ENCODE measurements at regions not wholly inside any gene's neighbourhood (a gene's known extent, or its start where the extent isn't known, plus 50 kb on each side); places are given as distances from the start of the nearest gene placed in this dataset.

GRCh38 chr4:12595489-12595888 is 888.7 kb downstream of the RAB28 start:
- no peak for DNase-seq (ENCODE audit: low read depth in 4 of 4, low spot score in 1 of 4)

DNA sequence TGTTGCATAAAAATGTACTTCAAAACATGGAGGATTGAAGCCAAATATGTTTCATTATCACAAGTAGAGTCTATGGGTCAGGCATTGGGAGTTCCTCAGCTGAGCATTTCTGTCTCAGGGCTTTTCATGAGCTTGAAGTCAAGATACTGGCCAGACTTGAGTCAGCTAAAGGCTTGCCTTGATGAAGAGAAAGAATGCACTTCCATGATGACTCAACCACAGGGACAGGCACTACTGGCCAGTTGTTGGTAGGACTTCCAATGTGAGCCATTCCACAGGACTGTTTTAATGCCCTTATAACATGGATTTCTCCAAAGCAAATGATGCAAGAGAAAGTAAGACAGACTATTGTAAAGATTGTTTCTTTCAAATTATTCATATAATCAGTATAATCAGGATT is 895.6 kb downstream of the RAB28 start:
- no peak for DNase-seq (ENCODE audit: low read depth in 4 of 4, low spot score in 1 of 4)

GRCh38 chr4:12586242-12587006 is 897.7 kb downstream of the RAB28 start:
- DNase-seq (ENCODE audit: low read depth in 4 of 4, low spot score in 1 of 4): no peak

GRCh38 chr4:12584116-12584875 is 899.8 kb downstream of the RAB28 start:
- DNase-seq (ENCODE audit: low read depth in 4 of 4, low spot score in 1 of 4): no peak

DNA sequence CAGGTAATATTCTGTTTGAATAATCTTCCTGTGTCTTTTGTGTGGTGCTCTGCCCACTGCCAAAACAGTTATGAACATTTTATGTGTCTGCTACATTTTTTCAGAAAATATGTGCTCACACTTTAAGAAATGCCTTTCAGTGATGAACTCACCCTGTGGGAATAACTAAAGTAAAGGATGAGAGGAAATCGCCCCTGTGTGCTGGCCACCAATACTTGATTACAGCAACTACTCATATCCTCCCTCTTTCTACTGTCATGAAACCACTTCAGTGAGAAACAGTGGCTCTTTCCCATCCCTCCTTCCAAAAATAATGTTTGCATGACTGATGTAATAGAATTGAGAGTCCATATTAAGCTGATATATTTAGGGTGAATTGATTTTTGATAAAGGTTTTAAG is 900.9 kb downstream of the RAB28 start:
- no peak for DNase-seq (ENCODE audit: low read depth in 4 of 4, low spot score in 1 of 4)

- DNase-seq (ENCODE audit: low read depth in 4 of 4, low spot score in 1 of 4): no peak
Observed at GRCh38 chr4:12580787-12581186, 903.4 kb downstream of the RAB28 start.

DNA sequence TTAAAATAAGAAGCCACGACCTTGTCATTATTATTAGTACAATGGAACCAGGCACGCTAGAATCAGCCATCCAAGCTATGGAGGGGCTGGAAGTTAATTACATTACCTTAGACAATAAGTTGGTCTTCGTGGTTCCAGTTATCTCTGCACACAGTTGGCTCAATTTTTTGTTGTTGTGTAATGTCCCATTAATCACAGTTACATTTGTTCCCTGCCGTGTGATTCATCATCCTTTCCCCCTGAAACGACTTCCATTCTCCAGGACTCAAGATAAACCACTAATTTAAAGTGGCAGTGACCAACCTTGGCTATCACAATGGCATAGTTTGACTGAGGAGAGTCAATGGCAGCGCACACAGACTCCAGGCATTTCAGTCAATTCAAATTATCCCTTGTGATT is 905.0 kb downstream of the RAB28 start:
- no peak for DNase-seq (ENCODE audit: low read depth in 4 of 4, low spot score in 1 of 4)

GRCh38 chr4:12576409-12576808 is 907.7 kb downstream of the RAB28 start:
- no peak for DNase-seq (ENCODE audit: low read depth in 4 of 4, low spot score in 1 of 4)

DNA sequence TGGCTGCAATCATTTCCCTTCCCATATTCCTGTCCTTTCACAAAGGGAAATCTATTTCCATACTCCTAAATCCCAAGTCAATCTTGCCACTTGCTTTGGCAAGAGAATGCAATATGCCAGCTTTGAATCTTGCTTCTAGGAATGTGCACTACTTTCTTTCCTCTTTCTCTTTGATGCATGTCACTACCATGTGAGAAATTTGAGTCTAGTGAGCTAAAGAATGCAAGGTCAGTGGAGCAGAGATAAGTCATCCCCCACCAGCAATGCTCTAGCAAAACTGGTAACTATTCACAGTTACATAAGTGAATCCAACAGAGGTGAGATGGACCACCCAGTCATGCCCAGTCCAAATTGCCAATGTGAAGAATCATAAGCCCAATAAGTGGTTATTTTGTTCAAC is 910.4 kb downstream of the RAB28 start:
- DNase-seq (ENCODE audit: low read depth in 4 of 4, low spot score in 1 of 4): no peak

DNA sequence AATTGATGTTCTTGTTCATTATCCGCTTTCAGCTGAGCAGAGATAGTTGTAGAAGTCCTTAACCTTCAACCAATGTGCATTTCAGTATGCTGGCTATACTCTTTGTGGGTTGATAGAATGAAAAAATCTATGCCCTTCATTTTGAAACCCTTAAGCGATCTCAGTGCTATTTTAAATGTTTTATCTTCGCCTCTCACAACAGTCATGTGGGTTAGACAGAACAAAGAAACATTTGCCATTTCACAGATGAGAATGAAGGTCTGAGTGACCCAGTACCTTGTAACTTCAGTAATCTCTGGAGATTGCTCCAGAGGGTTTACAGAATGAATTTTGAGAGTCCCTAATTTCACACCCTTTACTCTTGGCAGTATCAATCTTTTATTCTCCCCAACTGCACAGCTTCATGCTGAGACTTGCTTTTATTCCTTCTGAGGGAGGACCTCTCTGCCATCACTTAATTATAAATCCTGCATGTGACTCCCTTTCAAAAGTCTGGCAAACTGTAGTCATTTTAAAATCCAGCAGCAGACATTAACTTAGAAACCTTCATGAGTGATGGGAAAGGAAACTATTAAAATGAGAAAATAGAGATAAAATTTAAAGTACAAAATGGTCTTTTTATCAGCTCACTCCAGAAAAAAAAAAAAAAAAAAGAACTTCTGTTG is 921.5 kb downstream of the RAB28 start:
- no peak for DNase-seq (ENCODE audit: low read depth in 4 of 4, low spot score in 1 of 4)

GRCh38 chr4:12562021-12562420 is 922.1 kb downstream of the RAB28 start:
- no peak for DNase-seq (ENCODE audit: low read depth in 4 of 4, low spot score in 1 of 4)

DNA sequence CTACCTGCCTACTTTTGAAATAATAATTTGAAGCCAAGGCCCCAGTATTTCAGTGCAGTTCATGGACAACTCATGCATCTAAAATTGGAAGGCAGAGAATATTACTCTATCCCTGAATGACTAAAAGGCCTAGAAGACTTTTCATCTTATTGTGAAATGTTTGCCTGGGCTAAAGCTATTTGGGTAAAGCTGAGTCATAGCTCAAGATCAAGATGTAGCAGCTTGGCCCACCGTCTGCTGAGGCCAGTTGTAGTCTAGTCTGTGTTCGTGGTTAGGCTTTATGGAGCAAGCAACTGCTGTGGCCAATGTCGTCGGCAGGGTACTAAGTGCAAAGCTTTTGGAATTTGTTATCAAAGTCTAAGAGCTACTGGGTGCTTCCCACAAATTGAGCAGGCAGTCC is 929.1 kb downstream of the RAB28 start:
- no peak for DNase-seq (ENCODE audit: low read depth in 4 of 4, low spot score in 1 of 4)

GRCh38 chr4:12548678-12549077 is 935.5 kb downstream of the RAB28 start:
- no peak for DNase-seq (ENCODE audit: low read depth in 4 of 4, low spot score in 1 of 4)

- no peak for DNase-seq (ENCODE audit: low read depth in 4 of 4, low spot score in 1 of 4)
Observed at GRCh38 chr4:12545812-12546211, 938.3 kb downstream of the RAB28 start.

- no peak for DNase-seq (ENCODE audit: low read depth in 4 of 4, low spot score in 1 of 4)
Observed at GRCh38 chr4:12538162-12538561, 946.0 kb downstream of the RAB28 start.

GRCh38 chr4:12534684-12535083 is 949.5 kb downstream of the RAB28 start:
- DNase-seq (ENCODE audit: low read depth in 4 of 4, low spot score in 1 of 4): no peak

DNA sequence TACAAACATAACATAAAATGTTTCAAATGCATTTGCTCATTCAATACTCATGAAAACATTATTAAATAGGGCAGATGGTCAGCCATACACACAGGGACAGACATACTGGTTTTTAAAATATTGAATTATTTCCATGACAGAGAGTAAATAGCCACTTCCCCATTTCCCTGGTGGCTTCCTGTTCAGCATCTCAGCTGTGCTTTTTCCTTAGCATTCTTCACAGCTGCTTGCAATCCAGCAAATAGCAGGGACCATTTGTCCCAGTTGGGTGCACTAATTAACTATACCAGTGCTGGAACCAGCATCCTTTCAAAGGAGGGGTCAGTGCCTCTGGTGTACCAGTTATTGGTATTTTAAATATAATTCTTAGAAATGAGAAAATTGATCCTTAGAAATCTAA is 964.7 kb downstream of the RAB28 start:
- no peak for DNase-seq (ENCODE audit: low read depth in 4 of 4, low spot score in 1 of 4)

DNA sequence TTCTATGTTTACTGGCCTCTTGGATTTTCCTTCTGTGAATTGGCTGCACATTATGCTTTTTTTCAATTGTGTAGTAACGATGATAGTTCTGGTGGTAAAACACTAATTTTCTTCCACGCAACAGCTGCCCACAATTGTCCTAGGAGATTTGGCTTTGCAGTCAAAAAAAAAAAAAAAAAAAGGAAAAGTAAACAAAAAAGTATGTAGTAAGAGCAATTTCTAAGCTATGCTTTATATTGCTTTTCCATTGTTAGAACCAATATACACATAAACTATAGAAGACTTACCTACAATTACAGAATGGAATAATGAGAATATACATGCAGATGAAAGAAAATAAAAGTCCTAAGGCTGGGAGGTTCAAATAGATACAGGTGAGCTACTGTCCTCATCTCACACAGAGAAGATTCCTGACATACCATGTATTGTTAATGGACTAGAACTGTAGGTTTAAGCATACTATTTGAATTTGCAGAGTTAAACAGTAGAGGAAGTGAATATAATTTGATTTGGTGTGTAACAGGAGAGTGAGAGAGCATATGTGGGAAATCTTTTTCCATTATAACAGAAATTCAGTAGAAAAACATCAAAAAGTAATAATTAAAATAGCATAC is 976.2 kb downstream of the RAB28 start:
- no peak for DNase-seq (ENCODE audit: low read depth in 4 of 4, low spot score in 1 of 4)

DNA sequence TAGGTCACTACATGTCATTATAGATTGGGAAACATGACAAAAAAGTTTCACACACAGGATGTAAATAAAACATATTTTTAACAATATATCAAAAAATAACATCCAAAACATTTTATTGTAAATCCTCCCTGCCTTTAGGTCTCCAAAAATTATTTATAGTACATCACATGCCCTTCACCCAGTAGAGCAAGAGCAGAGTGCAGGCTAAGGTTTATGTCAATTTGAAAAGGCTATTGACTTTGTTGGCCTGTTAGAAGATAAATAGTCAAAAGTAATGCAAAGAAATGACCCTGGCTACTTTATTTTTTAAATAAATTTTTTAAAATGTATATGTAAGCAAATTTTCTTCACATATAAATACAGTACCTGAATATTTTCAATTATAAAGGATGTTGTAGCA is 983.7 kb downstream of the RAB28 start:
- DNase-seq (ENCODE audit: low read depth in 4 of 4, low spot score in 1 of 4): no peak

DNA sequence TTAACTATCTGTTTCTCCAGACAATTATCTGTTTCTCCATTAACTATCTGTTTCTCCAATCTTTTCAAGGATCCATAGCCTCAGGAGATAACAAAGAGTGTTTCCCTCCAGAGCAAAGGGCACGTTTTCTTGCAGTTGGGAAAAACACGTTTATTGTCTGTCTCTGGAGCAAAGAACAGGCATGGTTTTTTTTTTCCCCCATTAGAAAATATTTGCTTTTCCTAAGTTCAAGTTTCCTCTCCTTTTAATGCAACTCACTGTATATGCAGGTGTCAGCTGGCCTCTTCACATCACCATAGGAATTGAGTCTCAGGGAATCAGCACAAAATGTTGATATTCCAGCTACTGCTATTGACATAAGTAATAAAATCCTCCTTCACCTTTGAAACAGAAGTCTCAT is 984.4 kb downstream of the RAB28 start:
- DNase-seq (ENCODE audit: low read depth in 4 of 4, low spot score in 1 of 4): no peak

- DNase-seq (ENCODE audit: low read depth in 4 of 4, low spot score in 1 of 4): no peak
Observed at GRCh38 chr4:12495211-12495610, 988.9 kb downstream of the RAB28 start.
